LoVo (cell line): ENCODE measurements at regions not wholly inside any gene's neighbourhood (a gene's known extent, or its start where the extent isn't known, plus 50 kb on each side); places are given as distances from the start of the nearest gene placed in this dataset.
"Not testable (repeated sequence)": the region's sequence is repeated elsewhere in the genome, so short reads cannot be mapped to it uniquely, and the experiment has no call there.

Experiments used
- DNase-seq: peaks from one replicate; pipeline ENCODE4 v3.0.0-alpha.2; 2016; ENCODE audit warnings: low spot score

GRCh38 chr4:130646886-130647285 is 1550.9 kb downstream of the C4orf33 start:
- DNase-seq, result no peak

GRCh38 chr4:130648570-130648969 is 1552.6 kb downstream of the C4orf33 start:
- no peak for DNase-seq

GRCh38 chr4:130653842-130654241 is 1557.9 kb downstream of the C4orf33 start:
- no peak for DNase-seq

- no peak for DNase-seq
Measured at GRCh38 chr4:130659320-130659719, 1563.4 kb downstream of the C4orf33 start.

- DNase-seq, result no peak
Measured at GRCh38 chr4:130668859-130669258, 1572.9 kb downstream of the C4orf33 start.

GRCh38 chr4:130675266-130675665 is 1579.3 kb downstream of the C4orf33 start:
- DNase-seq, result no peak

GRCh38 chr4:130689181-130689580 is 1593.2 kb downstream of the C4orf33 start:
- DNase-seq, result no peak

GRCh38 chr4:130698251-130698650 is 1602.3 kb downstream of the C4orf33 start:
- no peak for DNase-seq

GRCh38 chr4:130699004-130699403 is 1603.1 kb downstream of the C4orf33 start:
- no peak for DNase-seq

- no peak for DNase-seq
Measured at GRCh38 chr4:130703211-130703935, 1607.4 kb downstream of the C4orf33 start.

GRCh38 chr4:130705023-130705422 is 1609.1 kb downstream of the C4orf33 start:
- no peak for DNase-seq

GRCh38 chr4:130712038-130712437 is 1616.1 kb downstream of the C4orf33 start:
- no peak for DNase-seq

- no peak for DNase-seq
Measured at GRCh38 chr4:130714006-130714405, 1618.1 kb downstream of the C4orf33 start.

GRCh38 chr4:130722361-130722760 is 1626.4 kb downstream of the C4orf33 start:
- peak; percentile 4 for DNase-seq

- no peak for DNase-seq
Measured at GRCh38 chr4:130736436-130737185, 1640.7 kb downstream of the C4orf33 start.

- DNase-seq, result no peak
Measured at GRCh38 chr4:130738233-130738632, 1642.3 kb downstream of the C4orf33 start.

- peak; percentile 5 for DNase-seq
Measured at GRCh38 chr4:130747842-130748241, 1651.9 kb downstream of the C4orf33 start.

GRCh38 chr4:130753926-130754325 is 1658.0 kb downstream of the C4orf33 start:
- no peak for DNase-seq

- no peak for DNase-seq
Measured at GRCh38 chr4:130760246-130760645, 1664.3 kb downstream of the C4orf33 start.

GRCh38 chr4:130767384-130767783 is 1671.4 kb downstream of the C4orf33 start:
- not testable (repeated sequence) for DNase-seq

GRCh38 chr4:130772966-130773365 is 1677.0 kb downstream of the C4orf33 start:
- DNase-seq, result not testable (repeated sequence)

- peak; percentile 32 for DNase-seq
Measured at GRCh38 chr4:130808492-130808891, 1712.5 kb downstream of the C4orf33 start.

- DNase-seq, result no peak
Measured at GRCh38 chr4:130812117-130812765, 1716.3 kb downstream of the C4orf33 start.
